ENCODE measurements at regions not wholly inside any gene's neighbourhood (a gene's known extent, or its start where the extent isn't known, plus 50 kb on each side); places are given as distances from the start of the nearest gene placed in this dataset.
"Not testable (repeated sequence)": the region's sequence is repeated elsewhere in the genome, so short reads cannot be mapped to it uniquely, and the experiment has no call there.

GRCh38 chr2:234898534-234899053 is 53.2 kb upstream of the SH3BP4 start:
- H3K4me3 ChIP-seq (ENCODE audit: insufficient read length, low read depth): no peak overlapping the region
- H3K9me3 ChIP-seq (ENCODE audit: insufficient read depth, low read length): peaks cover 13% of the 10 kb centered on the region; the same call in 1 of the 2 replicates
- TF ChIP-seq YY1 (IDR thresholded peaks at IDR 0.05; ENCODE audit: insufficient read depth, insufficient read length): no peak
- TF ChIP-seq SUZ12 (IDR thresholded peaks at IDR 0.05; ENCODE audit: extremely low read depth, insufficient read depth, insufficient read length): no peak
- no peak for TF ChIP-seq ZNF274 (IDR thresholded peaks at IDR 0.05; ENCODE audit: low read depth, low read length)
- H3K27me3 ChIP-seq (ENCODE audit: insufficient read depth, insufficient read length): no peaks in the 10 kb centered on the region
- no peak overlapping the region for H3K9ac ChIP-seq (ENCODE audit: insufficient read length, low read depth)
- H3K4me1 ChIP-seq (ENCODE audit: insufficient read depth, insufficient read length): peaks cover 4% of the 10 kb centered on the region
- no peaks in the 10 kb centered on the region for H3K36me3 ChIP-seq (ENCODE audit: insufficient read depth, insufficient read length, low read length)
- no peak for DNase-seq (ENCODE audit: low read depth, low spot score)

DNA sequence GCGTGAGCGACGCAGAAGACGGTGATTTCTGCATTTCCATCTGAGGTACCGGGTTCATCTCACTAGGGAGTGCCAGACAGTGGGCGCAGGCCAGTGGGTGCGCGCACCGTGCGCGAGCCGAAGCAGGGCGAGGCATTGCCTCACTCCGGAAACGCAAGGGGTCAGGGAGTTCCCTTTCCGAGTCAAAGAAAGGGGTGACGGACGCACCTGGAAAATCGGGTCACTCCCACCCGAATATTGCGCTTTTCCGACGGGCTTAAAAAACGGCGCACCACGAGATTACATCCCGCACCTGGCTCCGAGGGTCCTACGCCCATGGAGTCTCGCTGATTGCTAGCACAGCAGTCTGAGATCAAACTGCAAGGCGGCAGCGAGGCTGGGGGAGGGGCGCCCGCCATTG is 63.4 kb upstream of the SH3BP4 start:
- H3K4me1 ChIP-seq (ENCODE audit: insufficient read depth, insufficient read length); H3K27me3 ChIP-seq (ENCODE audit: insufficient read depth, insufficient read length); H3K9ac ChIP-seq (ENCODE audit: insufficient read length, low read depth); DNase-seq (ENCODE audit: low read depth, low spot score); H3K36me3 ChIP-seq (ENCODE audit: insufficient read depth, insufficient read length, low read length); H3K4me3 ChIP-seq (ENCODE audit: insufficient read length, low read depth): not testable (repeated sequence)
- H3K9me3 ChIP-seq (ENCODE audit: insufficient read depth, low read length): peaks cover 12% of the 10 kb centered on the region; the same call in 1 of the 2 replicates

DNA sequence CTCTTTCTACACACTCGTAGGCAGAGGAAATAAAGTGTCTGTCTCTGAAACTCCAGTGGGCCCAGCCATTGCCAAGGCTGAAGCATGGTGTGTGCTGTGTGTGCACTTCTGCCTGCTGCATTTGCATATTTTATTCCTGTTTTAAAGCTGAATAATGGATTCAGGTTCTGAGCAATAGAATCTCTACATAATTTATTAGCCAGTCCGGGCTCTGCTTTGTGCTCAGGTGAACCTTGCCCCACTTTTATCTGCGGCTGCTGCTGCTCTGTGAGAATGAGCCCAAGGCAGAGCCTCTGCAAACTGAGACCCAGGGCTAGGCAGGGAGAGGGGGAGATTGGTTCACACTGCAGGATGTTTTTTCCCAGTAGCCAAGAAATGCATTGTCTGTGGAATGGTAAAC is 64.6 kb upstream of the SH3BP4 start:
- no peak for DNase-seq (ENCODE audit: low read depth, low spot score)
- H3K36me3 ChIP-seq (ENCODE audit: insufficient read depth, insufficient read length, low read length): peaks cover 6% of the 10 kb centered on the region
- no peak overlapping the region for H3K4me3 ChIP-seq (ENCODE audit: insufficient read length, low read depth)
- H3K9ac ChIP-seq (ENCODE audit: insufficient read length, low read depth): no peak overlapping the region
- no peaks in the 10 kb centered on the region for H3K4me1 ChIP-seq (ENCODE audit: insufficient read depth, insufficient read length)
- no peaks in the 10 kb centered on the region for H3K27me3 ChIP-seq (ENCODE audit: insufficient read depth, insufficient read length)
- peaks cover 12% of the 10 kb centered on the region; the same call in 1 of the 2 replicates for H3K9me3 ChIP-seq (ENCODE audit: insufficient read depth, low read length)
- TF ChIP-seq YY1 (IDR thresholded peaks at IDR 0.05; ENCODE audit: insufficient read depth, insufficient read length) (no peak), ZNF274 (IDR thresholded peaks at IDR 0.05; ENCODE audit: low read depth, low read length) (no peak), SUZ12 (IDR thresholded peaks at IDR 0.05; ENCODE audit: extremely low read depth, insufficient read depth, insufficient read length) (no peak)

DNA sequence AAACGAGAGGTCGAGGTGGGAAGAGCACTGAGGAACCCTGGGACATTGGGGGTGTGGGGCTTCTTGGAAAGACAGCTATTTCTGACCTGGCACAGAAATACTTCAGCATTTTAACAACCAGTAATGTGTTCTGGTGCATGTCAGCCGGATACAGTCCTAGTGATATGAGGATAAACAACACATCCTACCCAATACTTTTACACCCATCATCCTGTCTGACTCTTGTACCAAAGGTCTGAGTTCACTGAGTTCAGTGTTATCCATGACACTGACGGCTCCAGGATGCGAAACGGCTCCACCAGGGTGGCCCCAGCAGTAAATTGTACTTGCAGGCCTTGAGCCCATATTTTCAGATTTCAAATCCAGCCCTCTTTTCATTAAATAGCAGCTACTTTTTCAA is 65.9 kb upstream of the SH3BP4 start:
- no peak overlapping the region for H3K4me3 ChIP-seq (ENCODE audit: insufficient read length, low read depth)
- peaks cover 12% of the 10 kb centered on the region; the same call in 1 of the 2 replicates for H3K9me3 ChIP-seq (ENCODE audit: insufficient read depth, low read length)
- H3K27me3 ChIP-seq (ENCODE audit: insufficient read depth, insufficient read length): no peaks in the 10 kb centered on the region
- TF ChIP-seq ZNF274 (IDR thresholded peaks at IDR 0.05; ENCODE audit: low read depth, low read length) (no peak), YY1 (IDR thresholded peaks at IDR 0.05; ENCODE audit: insufficient read depth, insufficient read length) (no peak), SUZ12 (IDR thresholded peaks at IDR 0.05; ENCODE audit: extremely low read depth, insufficient read depth, insufficient read length) (no peak)
- peaks cover 6% of the 10 kb centered on the region for H3K36me3 ChIP-seq (ENCODE audit: insufficient read depth, insufficient read length, low read length)
- H3K9ac ChIP-seq (ENCODE audit: insufficient read length, low read depth): no peak overlapping the region
- no peaks in the 10 kb centered on the region for H3K4me1 ChIP-seq (ENCODE audit: insufficient read depth, insufficient read length)
- no peak for DNase-seq (ENCODE audit: low read depth, low spot score)

DNA sequence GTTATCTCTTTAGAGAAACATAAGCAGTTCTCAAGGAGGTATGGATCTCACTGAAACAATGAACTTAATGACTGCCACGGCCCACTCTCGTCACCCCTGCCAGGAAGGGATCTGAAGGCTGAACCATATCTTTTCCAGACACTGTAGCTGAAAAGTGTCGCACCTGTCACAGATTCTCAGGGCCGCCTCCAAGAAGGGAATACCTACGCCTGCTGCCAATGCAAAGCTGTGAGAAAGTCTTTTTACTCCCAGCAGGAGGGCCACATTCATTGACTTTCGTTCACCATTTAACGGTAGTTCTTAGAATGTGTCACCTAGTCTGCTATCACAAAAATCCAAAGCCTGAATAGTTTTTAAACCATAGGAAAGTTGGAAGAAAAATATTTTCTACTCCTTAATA is 66.7 kb upstream of the SH3BP4 start:
- no peak for DNase-seq (ENCODE audit: low read depth, low spot score)
- Histone ChIP-seq H3K36me3 (ENCODE audit: insufficient read depth, insufficient read length, low read length) (peaks cover 6% of the 10 kb centered on the region), H3K9ac (ENCODE audit: insufficient read length, low read depth) (no peak overlapping the region), H3K4me3 (ENCODE audit: insufficient read length, low read depth) (no peak overlapping the region), H3K27me3 (ENCODE audit: insufficient read depth, insufficient read length) (no peaks in the 10 kb centered on the region), H3K9me3 (ENCODE audit: insufficient read depth, low read length) (peaks cover 12% of the 10 kb centered on the region; the same call in 1 of the 2 replicates), H3K4me1 (ENCODE audit: insufficient read depth, insufficient read length) (no peaks in the 10 kb centered on the region)
- no peak for TF ChIP-seq SUZ12 (IDR thresholded peaks at IDR 0.05; ENCODE audit: extremely low read depth, insufficient read depth, insufficient read length)

- DNase-seq (ENCODE audit: low read depth, low spot score): no peak
- Histone ChIP-seq H3K4me1 (ENCODE audit: insufficient read depth, insufficient read length) (no peaks in the 10 kb centered on the region), H3K36me3 (ENCODE audit: insufficient read depth, insufficient read length, low read length) (peaks cover 6% of the 10 kb centered on the region), H3K9ac (ENCODE audit: insufficient read length, low read depth) (no peak overlapping the region), H3K27me3 (ENCODE audit: insufficient read depth, insufficient read length) (no peaks in the 10 kb centered on the region), H3K4me3 (ENCODE audit: insufficient read length, low read depth) (no peak overlapping the region), H3K9me3 (ENCODE audit: insufficient read depth, low read length) (peaks cover 12% of the 10 kb centered on the region; the same call in 1 of the 2 replicates)
- TF ChIP-seq SUZ12 (IDR thresholded peaks at IDR 0.05; ENCODE audit: extremely low read depth, insufficient read depth, insufficient read length): no peak
- TF ChIP-seq ZNF274 (IDR thresholded peaks at IDR 0.05; ENCODE audit: low read depth, low read length): no peak
- TF ChIP-seq YY1 (IDR thresholded peaks at IDR 0.05; ENCODE audit: insufficient read depth, insufficient read length): no peak
These were observed 67.2 kb upstream of the SH3BP4 start for GRCh38 chr2:234884591-234884990.

DNA sequence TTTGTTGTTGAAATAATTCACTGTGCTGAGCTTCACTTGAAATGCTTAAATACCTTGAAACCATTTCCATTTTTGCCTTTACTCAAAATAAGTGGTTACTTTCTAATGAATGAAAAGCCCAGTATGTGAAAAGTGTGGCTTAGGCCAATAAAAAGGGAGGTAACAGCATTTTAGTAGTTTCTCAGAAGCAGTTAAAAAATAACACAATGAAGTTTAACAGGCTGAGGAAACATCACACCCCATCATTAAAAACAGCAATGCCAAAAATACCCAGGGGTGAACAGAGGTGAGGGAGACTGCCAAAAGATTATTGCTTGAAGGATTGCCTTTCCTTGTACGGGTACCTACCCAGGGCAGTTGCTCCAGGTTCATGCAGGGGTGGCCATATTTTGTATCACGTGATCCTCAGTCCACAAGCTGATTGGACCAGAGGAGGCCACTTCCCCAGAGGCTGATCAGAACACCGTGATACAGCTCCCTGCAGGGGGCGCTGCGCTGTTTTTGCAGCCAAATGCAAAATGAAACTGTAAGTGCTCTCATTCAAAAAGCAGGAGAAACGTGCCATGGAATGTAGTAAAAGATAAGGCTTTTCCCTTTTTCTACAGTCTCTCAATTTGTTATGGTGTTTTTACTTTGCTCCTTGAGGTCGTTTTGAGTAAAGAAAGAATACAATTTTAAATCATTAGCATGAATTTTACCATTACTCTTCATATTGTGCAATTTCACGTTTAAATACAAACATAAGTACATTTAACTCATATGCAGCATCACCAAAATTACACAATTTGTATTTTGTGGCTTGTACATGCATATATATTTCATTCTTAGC is 70.2 kb upstream of the SH3BP4 start:
- TF ChIP-seq SUZ12 (IDR thresholded peaks at IDR 0.05; ENCODE audit: extremely low read depth, insufficient read depth, insufficient read length) (no peak), YY1 (IDR thresholded peaks at IDR 0.05; ENCODE audit: insufficient read depth, insufficient read length) (peak; percentile 15)
- Histone ChIP-seq H3K9me3 (ENCODE audit: insufficient read depth, low read length) (peaks cover 12% of the 10 kb centered on the region; the same call in 1 of the 2 replicates), H3K9ac (ENCODE audit: insufficient read length, low read depth) (no peak overlapping the region), H3K4me1 (ENCODE audit: insufficient read depth, insufficient read length) (no peaks in the 10 kb centered on the region), H3K27me3 (ENCODE audit: insufficient read depth, insufficient read length) (no peaks in the 10 kb centered on the region), H3K36me3 (ENCODE audit: insufficient read depth, insufficient read length, low read length) (no peaks in the 10 kb centered on the region), H3K4me3 (ENCODE audit: insufficient read length, low read depth) (no peak overlapping the region)
- DNase-seq (ENCODE audit: low read depth, low spot score): peak; percentile 78

Measured in NT2/D1 (cell line).